ENCODE measurements at regions not wholly inside any gene's neighbourhood (a gene's known extent, or its start where the extent isn't known, plus 50 kb on each side); places are given as distances from the start of the nearest gene placed in this dataset.

DNA sequence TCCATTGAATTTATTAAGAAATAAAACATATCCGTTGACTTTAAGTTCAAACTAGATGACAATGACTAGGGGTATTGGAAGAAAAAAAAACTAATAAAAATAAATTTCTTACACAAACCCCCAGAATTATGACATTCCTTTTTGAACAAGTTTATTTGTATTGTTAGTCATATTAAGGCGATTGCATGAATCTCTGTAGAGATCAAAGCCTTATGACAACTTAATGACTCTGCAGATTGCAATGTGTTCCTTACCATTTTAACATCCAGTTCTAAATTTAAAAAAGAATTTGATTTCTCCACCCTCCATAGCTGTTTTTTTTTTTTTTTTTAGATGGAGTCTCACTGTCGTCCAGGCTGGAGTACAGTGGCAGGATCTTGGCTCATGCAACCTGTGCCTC, 189.8 kb upstream of the CEP162 start:
- Histone ChIP-seq H3K4me1 (ENCODE audit: control insufficient read depth, insufficient read depth, low read length) (no peaks in the 10 kb centered on the region), H3K27ac (ENCODE audit: low read depth, low read length) (no peak overlapping the region), H3K36me3 (ENCODE audit: control insufficient read depth, insufficient read depth, low read length) (no peaks in the 10 kb centered on the region), H3K9me3 (ENCODE audit: control insufficient read depth, insufficient read depth, low read length) (no peaks in the 10 kb centered on the region), H3K27me3 (ENCODE audit: control insufficient read depth, insufficient read depth, low read length) (peaks cover 5% of the 10 kb centered on the region), H3K4me3 (ENCODE audit: low read depth, low read length) (no peak overlapping the region)
- no CpG with 5 or more reads among the region's 3 CpGs for WGBS (ENCODE audit: insufficient coverage)
- no peak for DNase-seq (ENCODE audit: low read depth in 4 of 6, low spot score in 6 of 6)

DNA sequence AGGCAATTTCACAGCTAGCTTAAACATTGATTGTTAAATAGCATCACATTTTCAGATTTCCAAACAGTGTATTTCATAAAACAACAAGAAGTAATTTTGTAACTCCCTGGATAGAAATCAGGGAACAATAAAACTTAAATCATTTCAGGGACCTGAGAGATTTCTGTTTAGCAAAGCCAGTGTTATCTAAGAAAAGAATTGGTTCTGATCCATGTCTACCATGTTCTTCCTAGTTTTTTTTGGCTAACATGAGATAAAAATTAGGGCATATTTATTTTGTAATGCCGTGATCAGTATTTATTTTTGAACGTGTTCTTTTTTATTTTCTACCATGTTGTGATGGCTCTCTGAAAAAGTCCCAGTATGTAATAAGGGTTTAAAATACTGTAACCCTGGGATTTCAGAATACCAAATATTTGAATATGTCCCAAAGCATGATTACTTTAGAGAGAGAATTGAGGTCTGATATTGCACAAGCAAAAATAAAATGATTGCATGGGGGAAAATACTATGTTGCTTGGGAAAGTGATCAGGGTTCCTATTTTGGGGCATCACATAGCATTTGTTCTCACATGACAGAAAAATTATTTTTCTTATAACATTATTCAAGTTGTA, 188.7 kb upstream of the CEP162 start:
- DNase-seq (ENCODE audit: low read depth in 4 of 6, low spot score in 6 of 6) = no peak
- H3K36me3 ChIP-seq (ENCODE audit: control insufficient read depth, insufficient read depth, low read length) = no peaks in the 10 kb centered on the region
- H3K9me3 ChIP-seq (ENCODE audit: control insufficient read depth, insufficient read depth, low read length) = no peaks in the 10 kb centered on the region
- H3K4me3 ChIP-seq (ENCODE audit: low read depth, low read length) = no peak overlapping the region
- no CpG with 5 or more reads among the region's 2 CpGs for WGBS (ENCODE audit: insufficient coverage)
- no peak overlapping the region for H3K27ac ChIP-seq (ENCODE audit: low read depth, low read length)
- H3K4me1 ChIP-seq (ENCODE audit: control insufficient read depth, insufficient read depth, low read length) = no peaks in the 10 kb centered on the region
- no peaks in the 10 kb centered on the region for H3K27me3 ChIP-seq (ENCODE audit: control insufficient read depth, insufficient read depth, low read length)

DNA sequence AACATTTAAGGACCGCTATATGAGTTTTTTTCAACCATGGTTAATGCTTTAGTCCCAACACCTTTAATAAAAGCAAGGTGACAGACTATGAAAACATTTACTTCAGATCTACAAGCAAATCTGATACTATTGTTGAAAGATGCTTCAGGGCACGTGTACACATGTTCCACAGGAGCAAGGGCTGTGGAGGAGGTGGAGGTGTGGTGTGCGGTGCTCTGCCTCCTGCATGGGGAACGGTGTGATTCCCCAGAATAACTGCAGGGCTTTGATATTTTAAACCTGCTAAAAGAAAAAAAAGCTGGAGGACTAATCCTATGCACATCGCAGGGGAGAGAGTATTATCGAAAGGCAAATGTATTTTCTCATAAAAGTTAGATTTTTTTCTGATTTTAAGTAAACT, 188.1 kb upstream of the CEP162 start:
- no peaks in the 10 kb centered on the region for H3K27me3 ChIP-seq (ENCODE audit: control insufficient read depth, insufficient read depth, low read length)
- H3K4me1 ChIP-seq (ENCODE audit: control insufficient read depth, insufficient read depth, low read length) = no peaks in the 10 kb centered on the region
- H3K9me3 ChIP-seq (ENCODE audit: control insufficient read depth, insufficient read depth, low read length) = no peaks in the 10 kb centered on the region
- WGBS (ENCODE audit: insufficient coverage) = 66% methylated on average over 3 of the region's 6 CpGs
- DNase-seq (ENCODE audit: low read depth in 4 of 6, low spot score in 6 of 6) = no peak
- no peak overlapping the region for H3K27ac ChIP-seq (ENCODE audit: low read depth, low read length)
- no peaks in the 10 kb centered on the region for H3K36me3 ChIP-seq (ENCODE audit: control insufficient read depth, insufficient read depth, low read length)
- no peak overlapping the region for H3K4me3 ChIP-seq (ENCODE audit: low read depth, low read length)

DNA sequence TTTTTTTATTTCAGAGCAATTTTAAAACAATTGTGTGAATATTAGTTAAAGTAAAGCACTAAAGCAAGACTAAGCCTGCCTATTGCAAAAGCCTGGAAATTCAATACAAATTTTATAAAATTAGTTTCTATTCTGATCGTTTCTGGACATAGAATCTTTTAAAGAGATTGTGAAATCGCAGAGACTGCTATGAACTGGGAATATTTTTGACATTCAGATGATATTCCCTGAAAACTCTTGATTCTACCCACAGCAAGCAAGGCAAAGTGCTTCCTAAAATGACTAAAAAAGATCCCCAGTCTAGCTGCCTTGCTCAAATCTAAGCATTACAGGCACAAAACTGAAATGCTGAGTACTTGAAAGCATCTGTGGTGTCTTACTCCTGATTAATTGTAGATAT, 187.6 kb upstream of the CEP162 start:
- Histone ChIP-seq H3K4me1 (ENCODE audit: control insufficient read depth, insufficient read depth, low read length) (no peaks in the 10 kb centered on the region), H3K4me3 (ENCODE audit: low read depth, low read length) (no peak overlapping the region), H3K27me3 (ENCODE audit: control insufficient read depth, insufficient read depth, low read length) (no peaks in the 10 kb centered on the region), H3K36me3 (ENCODE audit: control insufficient read depth, insufficient read depth, low read length) (no peaks in the 10 kb centered on the region), H3K27ac (ENCODE audit: low read depth, low read length) (no peak overlapping the region), H3K9me3 (ENCODE audit: control insufficient read depth, insufficient read depth, low read length) (no peaks in the 10 kb centered on the region)
- DNase-seq (ENCODE audit: low read depth in 4 of 6, low spot score in 6 of 6) = no peak
- no CpG with 5 or more reads among the region's 2 CpGs for WGBS (ENCODE audit: insufficient coverage)

DNA sequence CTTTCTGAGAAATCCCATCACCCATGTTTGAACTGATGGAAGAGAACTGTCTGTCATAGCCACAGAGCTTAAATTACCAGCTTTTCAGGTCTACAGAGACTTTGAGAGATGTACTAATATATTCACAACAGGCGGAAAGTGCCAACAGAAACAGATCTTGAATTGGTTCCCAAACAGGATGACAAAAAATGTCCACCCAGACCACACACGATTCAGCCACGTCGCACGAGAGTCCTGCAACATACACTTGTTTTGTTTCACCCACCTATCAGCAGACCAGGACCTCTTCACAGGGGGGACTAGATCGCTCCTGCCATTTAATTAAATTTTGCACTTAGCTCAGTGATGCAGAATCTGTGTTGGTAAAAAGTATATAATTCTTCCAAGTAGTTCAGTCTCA, 187.1 kb upstream of the CEP162 start:
- WGBS (ENCODE audit: insufficient coverage) = no CpG with 5 or more reads among the region's 6 CpGs
- H3K4me3 ChIP-seq (ENCODE audit: low read depth, low read length) = no peak overlapping the region
- DNase-seq (ENCODE audit: low read depth in 4 of 6, low spot score in 6 of 6) = no peak
- no peak overlapping the region for H3K27ac ChIP-seq (ENCODE audit: low read depth, low read length)
- no peaks in the 10 kb centered on the region for H3K27me3 ChIP-seq (ENCODE audit: control insufficient read depth, insufficient read depth, low read length)
- H3K36me3 ChIP-seq (ENCODE audit: control insufficient read depth, insufficient read depth, low read length) = no peaks in the 10 kb centered on the region
- H3K9me3 ChIP-seq (ENCODE audit: control insufficient read depth, insufficient read depth, low read length) = no peaks in the 10 kb centered on the region
- no peaks in the 10 kb centered on the region for H3K4me1 ChIP-seq (ENCODE audit: control insufficient read depth, insufficient read depth, low read length)

DNA sequence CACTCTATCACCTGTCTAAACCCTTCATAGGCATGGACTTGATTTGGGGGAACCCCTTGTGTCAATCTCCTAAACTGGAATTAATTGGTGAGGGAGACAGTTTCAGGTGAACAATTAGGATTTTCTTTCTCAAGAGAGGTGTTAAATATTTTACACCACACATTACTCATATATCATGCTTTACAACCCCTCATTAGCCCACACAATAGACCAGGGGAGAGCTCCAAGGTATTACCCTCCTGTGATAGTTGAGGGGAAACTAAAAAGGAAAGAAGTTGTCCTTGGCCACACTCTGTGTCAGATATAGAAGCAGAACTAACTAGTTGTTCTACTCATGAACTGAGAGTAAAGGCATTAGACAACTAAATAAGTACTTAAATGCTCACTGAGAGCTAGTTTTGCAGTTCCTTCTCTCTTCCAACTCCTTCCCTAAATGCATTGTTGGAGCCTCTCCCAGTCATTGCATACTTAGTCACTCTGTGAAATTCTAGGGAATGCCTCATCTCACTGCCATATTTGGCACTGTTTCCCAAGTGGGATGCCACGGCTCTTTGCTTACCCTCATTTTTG, 183.7 kb upstream of the CEP162 start:
- H3K4me3 ChIP-seq (ENCODE audit: low read depth, low read length) = no peak overlapping the region
- no peaks in the 10 kb centered on the region for H3K36me3 ChIP-seq (ENCODE audit: control insufficient read depth, insufficient read depth, low read length)
- no peaks in the 10 kb centered on the region for H3K9me3 ChIP-seq (ENCODE audit: control insufficient read depth, insufficient read depth, low read length)
- no peaks in the 10 kb centered on the region for H3K27me3 ChIP-seq (ENCODE audit: control insufficient read depth, insufficient read depth, low read length)
- no peak overlapping the region for H3K27ac ChIP-seq (ENCODE audit: low read depth, low read length)
- no peaks in the 10 kb centered on the region for H3K4me1 ChIP-seq (ENCODE audit: control insufficient read depth, insufficient read depth, low read length)
- DNase-seq (ENCODE audit: low read depth in 4 of 6, low spot score in 6 of 6) = no peak
- WGBS (ENCODE audit: insufficient coverage) = no CpG with 5 or more reads among the region's 1 CpG

DNA sequence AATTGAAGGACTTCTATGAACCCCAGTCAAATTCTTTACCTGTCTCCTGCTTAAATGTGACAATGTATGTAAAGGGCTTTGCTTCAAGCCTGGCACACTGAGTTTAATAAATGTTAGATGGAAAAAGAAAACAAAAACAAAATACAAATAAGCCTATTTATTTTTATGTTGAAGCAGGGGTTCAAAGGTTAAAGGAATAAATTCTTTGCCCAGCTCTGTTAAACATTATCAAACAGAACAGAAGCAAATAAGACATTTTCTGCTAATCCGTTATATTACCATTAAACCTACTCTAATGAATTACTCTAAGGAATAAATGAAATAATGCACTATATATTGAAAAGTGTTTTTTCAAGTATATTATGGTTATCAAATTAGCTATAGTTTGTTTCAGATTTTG, 182.5 kb upstream of the CEP162 start:
- no peak for DNase-seq (ENCODE audit: low read depth in 4 of 6, low spot score in 6 of 6)
- no peaks in the 10 kb centered on the region for H3K4me1 ChIP-seq (ENCODE audit: control insufficient read depth, insufficient read depth, low read length)
- no peaks in the 10 kb centered on the region for H3K36me3 ChIP-seq (ENCODE audit: control insufficient read depth, insufficient read depth, low read length)
- no peak overlapping the region for H3K27ac ChIP-seq (ENCODE audit: low read depth, low read length)
- no CpG with 5 or more reads among the region's 1 CpG for WGBS (ENCODE audit: insufficient coverage)
- no peaks in the 10 kb centered on the region for H3K27me3 ChIP-seq (ENCODE audit: control insufficient read depth, insufficient read depth, low read length)
- no peak overlapping the region for H3K4me3 ChIP-seq (ENCODE audit: low read depth, low read length)
- H3K9me3 ChIP-seq (ENCODE audit: control insufficient read depth, insufficient read depth, low read length) = no peaks in the 10 kb centered on the region

DNA sequence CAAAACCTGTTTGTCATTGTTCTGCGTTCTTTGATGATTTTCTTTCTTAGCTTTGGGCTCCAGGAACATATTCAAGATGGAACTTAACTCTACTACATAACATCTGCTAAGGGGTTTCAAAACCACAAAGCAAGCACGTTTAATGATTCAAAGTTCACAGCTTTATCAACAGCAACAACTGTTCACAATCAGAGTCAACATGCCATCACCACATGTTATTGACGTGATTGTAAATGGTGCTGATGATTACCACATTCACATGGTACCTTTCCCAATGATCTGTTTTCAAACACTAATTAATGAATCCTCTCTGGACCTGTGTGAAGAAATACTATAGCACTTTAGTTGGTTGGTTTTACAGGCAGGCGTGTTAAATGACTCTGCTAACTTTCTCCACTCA, 180.6 kb upstream of the CEP162 start:
- Histone ChIP-seq H3K27me3 (ENCODE audit: control insufficient read depth, insufficient read depth, low read length) (no peaks in the 10 kb centered on the region), H3K4me1 (ENCODE audit: control insufficient read depth, insufficient read depth, low read length) (no peaks in the 10 kb centered on the region), H3K27ac (ENCODE audit: low read depth, low read length) (no peak overlapping the region), H3K9me3 (ENCODE audit: control insufficient read depth, insufficient read depth, low read length) (no peaks in the 10 kb centered on the region), H3K4me3 (ENCODE audit: low read depth, low read length) (no peak overlapping the region), H3K36me3 (ENCODE audit: control insufficient read depth, insufficient read depth, low read length) (no peaks in the 10 kb centered on the region)
- no peak for DNase-seq (ENCODE audit: low read depth in 4 of 6, low spot score in 6 of 6)
- 44% methylated on average over 1 of the region's 4 CpGs for WGBS (ENCODE audit: insufficient coverage)

DNA sequence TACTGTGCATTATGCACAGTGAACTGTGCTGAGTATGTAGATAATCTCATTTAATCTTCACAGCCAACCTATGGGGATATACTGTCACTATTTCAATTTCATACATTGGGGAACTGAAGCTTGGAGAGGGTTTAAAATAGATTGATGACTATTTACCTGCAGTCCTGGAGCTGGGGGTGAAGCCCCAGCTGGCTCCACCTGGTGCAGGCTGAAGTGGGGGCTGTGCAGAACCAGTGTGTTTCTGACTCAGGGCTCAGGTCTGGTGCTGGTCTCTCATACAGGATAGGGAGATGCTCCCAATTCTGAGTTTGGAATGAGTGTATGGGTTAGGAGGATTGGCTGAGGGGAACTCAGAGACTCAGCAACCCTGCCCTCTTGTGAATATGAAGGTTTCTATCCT, 176.1 kb upstream of the CEP162 start:
- Histone ChIP-seq H3K9me3 (ENCODE audit: control insufficient read depth, insufficient read depth, low read length) (no peaks in the 10 kb centered on the region), H3K4me3 (ENCODE audit: low read depth, low read length) (no peak overlapping the region), H3K27ac (ENCODE audit: low read depth, low read length) (no peak overlapping the region), H3K4me1 (ENCODE audit: control insufficient read depth, insufficient read depth, low read length) (no peaks in the 10 kb centered on the region), H3K36me3 (ENCODE audit: control insufficient read depth, insufficient read depth, low read length) (no peaks in the 10 kb centered on the region), H3K27me3 (ENCODE audit: control insufficient read depth, insufficient read depth, low read length) (no peaks in the 10 kb centered on the region)
- no peak for DNase-seq (ENCODE audit: low read depth in 4 of 6, low spot score in 6 of 6)

DNA sequence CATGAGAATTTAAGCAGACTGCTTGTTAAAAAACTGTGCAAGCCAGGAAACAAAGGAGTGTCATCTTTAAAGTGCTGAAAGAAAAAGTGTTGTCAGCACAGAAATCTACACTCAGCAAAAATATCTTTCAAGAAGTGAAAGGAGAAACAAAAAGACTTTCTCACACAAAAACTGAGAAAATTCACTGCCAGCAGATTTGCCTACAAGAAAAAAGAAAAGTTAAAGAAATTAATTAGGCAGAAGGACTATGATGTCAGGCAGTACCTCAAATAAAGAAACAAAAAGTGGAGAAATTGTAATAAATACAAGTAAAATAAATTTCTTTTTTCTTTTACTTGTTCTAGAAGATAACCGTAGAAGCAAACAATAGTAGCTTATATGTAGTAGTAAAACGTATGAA, 171.6 kb upstream of the CEP162 start:
- DNase-seq (ENCODE audit: low read depth in 4 of 6, low spot score in 6 of 6) = no peak
- Histone ChIP-seq H3K27me3 (ENCODE audit: control insufficient read depth, insufficient read depth, low read length) (no peaks in the 10 kb centered on the region), H3K27ac (ENCODE audit: low read depth, low read length) (no peak overlapping the region), H3K9me3 (ENCODE audit: control insufficient read depth, insufficient read depth, low read length) (no peaks in the 10 kb centered on the region), H3K36me3 (ENCODE audit: control insufficient read depth, insufficient read depth, low read length) (no peaks in the 10 kb centered on the region), H3K4me1 (ENCODE audit: control insufficient read depth, insufficient read depth, low read length) (no peaks in the 10 kb centered on the region), H3K4me3 (ENCODE audit: low read depth, low read length) (no peak overlapping the region)
- no CpG with 5 or more reads among the region's 2 CpGs for WGBS (ENCODE audit: insufficient coverage)

Data from spinal cord (tissue), 9 donors.